ENCODE measurements at regions not wholly inside any gene's neighbourhood (a gene's known extent, or its start where the extent isn't known, plus 50 kb on each side); places are given as distances from the start of the nearest gene placed in this dataset.
A peak's percentile ranks its signal among the peaks of the same experiment; 100 is the strongest.
"Not testable (repeated sequence)": the region's sequence is repeated elsewhere in the genome, so short reads cannot be mapped to it uniquely, and the experiment has no call there.

DNA sequence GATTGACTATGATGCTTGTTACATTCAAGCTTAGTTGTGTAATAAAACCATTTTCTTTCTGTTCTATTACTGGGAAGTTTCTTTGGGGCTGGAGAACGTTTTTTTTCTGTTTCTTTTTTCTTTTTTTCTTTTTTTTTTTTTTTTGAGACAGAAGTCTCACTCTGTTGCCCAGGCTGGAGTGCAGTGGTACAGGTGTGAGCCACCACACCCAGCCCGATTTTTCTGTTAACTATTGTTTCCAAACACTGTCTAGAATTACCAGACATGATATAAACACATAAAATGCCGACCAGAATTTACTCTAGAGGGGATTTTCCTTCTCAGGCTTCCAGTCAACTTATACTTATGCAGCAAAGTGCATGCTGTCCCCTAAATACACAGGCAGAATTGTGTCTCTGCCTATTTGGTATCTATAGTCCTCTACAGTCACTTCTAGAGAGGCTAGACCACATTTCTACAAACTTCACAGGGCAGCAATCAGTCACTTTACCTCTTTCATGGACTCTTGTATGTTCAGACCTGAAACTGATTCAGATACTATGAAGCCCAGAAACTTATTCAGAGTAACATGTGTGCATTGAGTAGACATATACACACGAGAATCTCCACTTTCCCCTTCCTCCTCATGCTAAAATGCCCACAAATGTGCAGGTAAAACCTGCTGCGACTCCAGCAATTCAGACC is 121.2 kb downstream of the ZNF737 start:
- Mint-ChIP-seq H3K4me3 (ENCODE audit: unreplicated experiment) (no peak overlapping the region), H3K27me3 (ENCODE audit: unreplicated experiment) (no peaks in the 10 kb centered on the region), H3K27ac (ENCODE audit: unreplicated experiment) (no peak overlapping the region), H3K9me3 (ENCODE audit: unreplicated experiment) (peaks cover 1% of the 10 kb centered on the region), H3K4me1 (ENCODE audit: low read depth, unreplicated experiment) (peaks cover 2% of the 10 kb centered on the region), H3K36me3 (ENCODE audit: unreplicated experiment) (no peaks in the 10 kb centered on the region)
- DNase-seq = no peak
- TF ChIP-seq, protein P1, sequence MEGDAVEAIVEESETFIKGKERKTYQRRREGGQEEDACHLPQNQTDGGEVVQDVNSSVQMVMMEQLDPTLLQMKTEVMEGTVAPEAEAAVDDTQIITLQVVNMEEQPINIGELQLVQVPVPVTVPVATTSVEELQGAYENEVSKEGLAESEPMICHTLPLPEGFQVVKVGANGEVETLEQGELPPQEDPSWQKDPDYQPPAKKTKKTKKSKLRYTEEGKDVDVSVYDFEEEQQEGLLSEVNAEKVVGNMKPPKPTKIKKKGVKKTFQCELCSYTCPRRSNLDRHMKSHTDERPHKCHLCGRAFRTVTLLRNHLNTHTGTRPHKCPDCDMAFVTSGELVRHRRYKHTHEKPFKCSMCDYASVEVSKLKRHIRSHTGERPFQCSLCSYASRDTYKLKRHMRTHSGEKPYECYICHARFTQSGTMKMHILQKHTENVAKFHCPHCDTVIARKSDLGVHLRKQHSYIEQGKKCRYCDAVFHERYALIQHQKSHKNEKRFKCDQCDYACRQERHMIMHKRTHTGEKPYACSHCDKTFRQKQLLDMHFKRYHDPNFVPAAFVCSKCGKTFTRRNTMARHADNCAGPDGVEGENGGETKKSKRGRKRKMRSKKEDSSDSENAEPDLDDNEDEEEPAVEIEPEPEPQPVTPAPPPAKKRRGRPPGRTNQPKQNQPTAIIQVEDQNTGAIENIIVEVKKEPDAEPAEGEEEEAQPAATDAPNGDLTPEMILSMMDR (IDR thresholded peaks at IDR 0.05; ENCODE audit: partially characterized antibody, unreplicated experiment) = no peak

DNA sequence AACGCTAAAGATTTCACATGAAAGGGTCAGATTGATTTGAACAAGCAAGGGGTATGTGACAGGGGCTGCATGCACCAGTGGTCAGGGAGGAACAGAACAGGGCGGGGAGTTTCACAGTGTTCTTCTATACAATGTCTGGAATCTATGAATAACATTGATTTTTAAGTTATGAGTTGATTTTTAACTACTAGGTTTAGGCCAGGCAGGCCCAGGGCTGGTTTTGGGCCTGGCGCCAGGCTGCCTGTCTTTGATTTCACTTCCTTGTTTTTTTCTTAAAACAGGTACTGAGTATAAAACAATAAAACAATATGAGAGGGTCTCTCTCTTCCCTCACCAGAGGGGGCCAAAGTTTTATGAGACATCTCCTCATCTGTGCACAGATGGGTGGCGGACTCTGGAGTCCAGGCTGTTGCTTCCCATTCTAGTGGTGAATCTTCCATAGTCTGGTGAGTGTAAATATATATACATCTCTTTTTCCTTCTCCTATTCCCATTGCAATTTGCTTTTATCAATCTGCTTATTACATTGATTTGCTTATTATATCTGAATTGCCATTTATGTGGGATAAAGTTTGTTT is 133.2 kb downstream of the ZNF737 start:
- DNase-seq; H3K27ac Mint-ChIP-seq (ENCODE audit: unreplicated experiment); H3K4me3 Mint-ChIP-seq (ENCODE audit: unreplicated experiment): not testable (repeated sequence)

DNA sequence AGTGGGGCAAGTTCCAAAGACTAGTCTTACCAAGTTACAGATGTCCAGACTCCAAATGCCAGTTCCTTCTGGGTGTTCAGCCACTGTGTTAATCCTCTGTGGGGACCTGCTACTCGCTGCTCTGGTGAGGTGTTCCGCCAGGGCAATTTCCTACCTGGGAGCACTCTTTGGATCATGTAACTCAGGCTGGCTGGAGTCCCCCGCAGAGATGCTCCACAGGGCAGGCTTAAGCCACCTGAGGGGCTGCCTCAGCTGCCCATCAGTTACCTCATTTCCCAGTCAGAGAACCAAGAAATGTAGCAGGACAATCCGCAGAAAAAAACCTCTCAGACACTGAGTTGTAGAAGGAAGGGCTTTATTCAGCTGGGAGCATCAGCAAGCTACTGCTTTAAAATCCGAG is 133.8 kb downstream of the ZNF737 start:
- peaks cover 2% of the 10 kb centered on the region for H3K27me3 Mint-ChIP-seq (ENCODE audit: unreplicated experiment)
- TF ChIP-seq, protein P1 (IDR thresholded peaks at IDR 0.05; ENCODE audit: partially characterized antibody, unreplicated experiment) = no peak
- DNase-seq = no peak
- no peaks in the 10 kb centered on the region for H3K9me3 Mint-ChIP-seq (ENCODE audit: unreplicated experiment)
- no peak overlapping the region for H3K4me3 Mint-ChIP-seq (ENCODE audit: unreplicated experiment)
- no peak overlapping the region for H3K27ac Mint-ChIP-seq (ENCODE audit: unreplicated experiment)
- H3K4me1 Mint-ChIP-seq (ENCODE audit: low read depth, unreplicated experiment) = no peaks in the 10 kb centered on the region
- peaks cover 12% of the 10 kb centered on the region for H3K36me3 Mint-ChIP-seq (ENCODE audit: unreplicated experiment)

More for the DNA sequence above, 133.2 kb downstream of the ZNF737 start:
- H3K4me1 Mint-ChIP-seq (ENCODE audit: low read depth, unreplicated experiment); H3K9me3 Mint-ChIP-seq (ENCODE audit: unreplicated experiment); H3K27me3 Mint-ChIP-seq (ENCODE audit: unreplicated experiment): not testable (repeated sequence)
- peaks cover 12% of the 10 kb centered on the region for H3K36me3 Mint-ChIP-seq (ENCODE audit: unreplicated experiment)

DNA sequence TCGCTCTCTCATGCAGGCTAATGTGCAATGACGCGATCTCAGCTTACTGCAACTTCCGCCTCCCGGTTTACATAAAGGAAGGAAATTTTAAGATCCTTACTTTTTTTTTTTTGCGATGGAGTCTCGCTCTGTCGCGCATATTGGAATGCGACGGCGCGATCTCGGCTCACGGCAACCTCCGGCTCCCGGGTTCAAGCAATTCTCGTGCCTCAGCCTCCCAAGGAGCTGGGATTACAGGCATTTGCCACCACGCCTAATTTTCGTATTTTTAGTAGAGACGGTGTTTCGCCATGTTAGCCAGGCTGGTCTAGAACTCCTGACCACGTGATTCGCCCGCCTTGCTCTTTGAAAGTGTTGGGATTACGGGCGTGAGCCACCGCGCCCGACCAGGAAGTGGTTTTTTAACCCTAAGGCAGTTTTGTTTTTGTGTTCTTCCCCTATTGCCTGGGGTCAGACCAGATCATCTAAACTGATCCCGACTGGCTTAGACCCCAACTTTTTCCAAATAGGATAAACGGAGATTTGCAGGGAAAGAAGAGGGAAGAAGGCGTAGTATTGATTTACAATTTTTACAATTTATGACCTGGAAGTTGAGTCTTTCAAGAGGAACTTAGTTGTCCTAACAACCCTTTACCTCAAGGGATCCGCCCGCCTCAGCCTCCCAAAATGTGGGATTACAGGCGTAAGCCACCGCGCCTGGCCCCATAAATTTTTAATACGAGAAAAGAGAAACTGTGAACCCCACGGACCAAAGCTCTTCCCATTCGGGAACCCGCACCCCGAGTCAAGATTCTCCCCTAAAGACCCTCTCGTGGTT is 142.0 kb downstream of the ZNF737 start:
- Mint-ChIP-seq H3K9me3 (ENCODE audit: unreplicated experiment) (peaks cover 15% of the 10 kb centered on the region), H3K4me3 (ENCODE audit: unreplicated experiment) (peak overlapping the region; percentile 99), H3K36me3 (ENCODE audit: unreplicated experiment) (peaks cover 11% of the 10 kb centered on the region), H3K4me1 (ENCODE audit: low read depth, unreplicated experiment) (peaks cover 11% of the 10 kb centered on the region), H3K27ac (ENCODE audit: unreplicated experiment) (peak overlapping the region; percentile 100), H3K27me3 (ENCODE audit: unreplicated experiment) (peaks cover 11% of the 10 kb centered on the region)
- peak; percentile 60 for DNase-seq
- TF ChIP-seq, protein P1 (IDR thresholded peaks at IDR 0.05; ENCODE audit: partially characterized antibody, unreplicated experiment) = no peak

DNA sequence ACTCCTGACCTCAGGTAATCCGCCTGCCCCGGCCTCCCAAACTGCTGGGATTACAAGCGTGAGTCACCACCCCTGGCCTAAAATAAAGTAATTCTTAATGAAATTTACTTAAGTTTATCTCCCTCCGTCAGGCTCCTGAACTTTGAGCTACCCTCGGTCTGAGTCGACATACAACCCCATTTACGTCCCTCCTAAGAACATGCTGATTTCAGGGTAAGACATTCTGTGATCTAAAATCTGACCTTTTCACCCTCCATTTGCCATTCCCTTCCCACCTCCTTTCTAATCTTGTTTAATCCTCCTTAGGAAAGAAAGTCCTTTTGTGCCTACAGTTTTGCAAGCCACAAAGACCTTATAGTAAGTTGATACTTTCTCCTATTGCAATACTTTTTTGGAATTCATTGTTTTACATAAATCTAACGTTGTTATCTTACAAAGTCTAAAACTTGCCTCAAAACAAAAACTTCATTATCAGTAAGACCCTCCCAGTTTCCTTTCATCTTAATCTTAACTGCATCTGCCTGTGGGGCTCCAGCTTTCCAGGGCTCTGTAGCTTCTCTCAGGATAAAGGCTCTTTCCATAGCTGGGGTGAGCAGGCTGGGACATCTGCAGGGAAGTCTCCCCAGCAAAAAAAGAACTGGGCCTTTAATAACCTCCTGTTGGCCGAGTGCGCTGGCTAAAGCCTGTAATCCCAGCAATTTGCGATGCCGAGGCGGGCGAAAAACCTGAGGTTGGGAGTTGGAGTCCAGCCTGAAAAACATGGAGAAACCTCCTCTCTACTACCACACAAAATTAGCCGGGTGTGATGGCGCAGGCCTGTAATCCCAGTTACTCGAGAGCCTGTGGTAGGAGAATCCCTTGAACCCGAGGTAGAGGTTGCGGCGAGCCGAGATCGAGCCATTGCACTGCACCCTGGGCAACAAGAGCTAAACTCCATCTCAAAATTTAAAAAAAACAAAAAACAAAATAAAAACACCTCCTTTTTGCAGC is 143.1 kb downstream of the ZNF737 start:
- Mint-ChIP-seq H3K27ac (ENCODE audit: unreplicated experiment) (peak overlapping the region; percentile 100), H3K36me3 (ENCODE audit: unreplicated experiment) (peaks cover 11% of the 10 kb centered on the region), H3K4me1 (ENCODE audit: low read depth, unreplicated experiment) (peaks cover 11% of the 10 kb centered on the region), H3K9me3 (ENCODE audit: unreplicated experiment) (peaks cover 17% of the 10 kb centered on the region), H3K27me3 (ENCODE audit: unreplicated experiment) (peaks cover 11% of the 10 kb centered on the region), H3K4me3 (ENCODE audit: unreplicated experiment) (peak overlapping the region; percentile 99)
- TF ChIP-seq, protein P1 (IDR thresholded peaks at IDR 0.05; ENCODE audit: partially characterized antibody, unreplicated experiment) = no peak
- DNase-seq = peak; percentile 19

Data from glutamatergic neuron (in vitro differentiated cells).